Tibial artery (tissue), 4 donors: ENCODE measurements at regions not wholly inside any gene's neighbourhood (a gene's known extent, or its start where the extent isn't known, plus 50 kb on each side); places are given as distances from the start of the nearest gene placed in this dataset.

ENCODE experiments used
- DNase-seq, 2 donors: peaks; one replicate each; pipeline ENCODE4 v3.0.0-alpha.2; 2019
- H3K27ac ChIP-seq, 2 donors: fragments of 200-600 bp; sonication (generic) in 1 of 2; 1 replicate in 1 of 2; 2 replicates in 1 of 2; pipeline ENCODE4 v1.5.1; 2018 to 2019; ENCODE audit warnings: mild to moderate bottlenecking in 1 of 2
- H3K27me3 ChIP-seq, 2 donors: fragments of 200-600 bp; sonication (generic) in 1 of 2; one replicate each; pipeline versions ENCODE4 v1.5.1 to v1.6.0; 2016 to 2019
- H3K36me3 ChIP-seq, 3 donors: fragments of 200-600 bp; sonication (generic) in 2 of 3; one replicate each; pipeline ENCODE4 v1.5.1; 2016 to 2019; ENCODE audit warnings: mild to moderate bottlenecking in 2 of 3
- H3K4me1 ChIP-seq, 4 donors: fragments of 200-600 bp; sonication (generic) in 2 of 4; 1 replicate in 3 of 4; 2 replicates in 1 of 4; pipeline ENCODE4 v1.5.1; 2016 to 2019
- H3K4me3 ChIP-seq, 2 donors: fragments of 200-600 bp; sonication (generic) in 1 of 2; 1 replicate in 1 of 2; 2 replicates in 1 of 2; pipeline ENCODE4 v1.5.1; 2018 to 2019; ENCODE audit warnings: mild to moderate bottlenecking in 2 of 2
- H3K9me3 ChIP-seq, 3 donors: fragments of 200-600 bp; sonication (generic) in 1 of 3; one replicate each; pipeline ENCODE4 v1.5.1; 2016 to 2019
- intact Hi-C: fragments of 100-400 bp; cut with DNase I; formaldehyde crosslinking; loops from one replicate; pipeline ENCODE4 v1.15.0; 2023; ENCODE audit warnings: low total_unique reads
- TF ChIP-seq, protein P1 (sequence below), 2 experiments: fragments of 200-600 bp in 1 of 2; fragments of 450-650 bp in 1 of 2; IDR thresholded peaks; one replicate each; pipeline ENCODE4 v1.5.1; 2017 to 2019; ENCODE audit warnings: antibody characterized with exemption in 2 of 2, mild to moderate bottlenecking in 1 of 2, moderate library complexity in 1 of 2

DNA sequence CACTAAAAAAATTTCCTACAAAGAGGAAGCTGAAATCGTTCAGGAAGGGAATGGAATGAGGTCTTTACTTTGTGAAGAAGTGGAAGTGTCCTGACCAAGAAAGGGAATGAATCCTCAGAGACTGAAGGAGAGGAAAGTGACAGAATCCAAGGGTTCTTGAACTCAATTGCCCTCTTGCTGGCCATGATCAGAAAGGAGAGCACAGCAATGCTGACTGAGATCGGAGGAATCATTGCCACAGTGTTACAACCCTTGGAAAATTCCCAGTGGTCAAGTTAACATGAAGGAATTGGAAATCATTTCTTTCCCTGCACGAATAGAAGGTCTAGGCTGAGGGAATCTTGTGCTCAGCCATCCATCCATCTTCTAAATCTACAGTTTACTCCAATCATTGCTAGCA lies 190.0 kb upstream of the NEIL3 start:
- DNase-seq, result no peak
- TF ChIP-seq, protein P1, sequence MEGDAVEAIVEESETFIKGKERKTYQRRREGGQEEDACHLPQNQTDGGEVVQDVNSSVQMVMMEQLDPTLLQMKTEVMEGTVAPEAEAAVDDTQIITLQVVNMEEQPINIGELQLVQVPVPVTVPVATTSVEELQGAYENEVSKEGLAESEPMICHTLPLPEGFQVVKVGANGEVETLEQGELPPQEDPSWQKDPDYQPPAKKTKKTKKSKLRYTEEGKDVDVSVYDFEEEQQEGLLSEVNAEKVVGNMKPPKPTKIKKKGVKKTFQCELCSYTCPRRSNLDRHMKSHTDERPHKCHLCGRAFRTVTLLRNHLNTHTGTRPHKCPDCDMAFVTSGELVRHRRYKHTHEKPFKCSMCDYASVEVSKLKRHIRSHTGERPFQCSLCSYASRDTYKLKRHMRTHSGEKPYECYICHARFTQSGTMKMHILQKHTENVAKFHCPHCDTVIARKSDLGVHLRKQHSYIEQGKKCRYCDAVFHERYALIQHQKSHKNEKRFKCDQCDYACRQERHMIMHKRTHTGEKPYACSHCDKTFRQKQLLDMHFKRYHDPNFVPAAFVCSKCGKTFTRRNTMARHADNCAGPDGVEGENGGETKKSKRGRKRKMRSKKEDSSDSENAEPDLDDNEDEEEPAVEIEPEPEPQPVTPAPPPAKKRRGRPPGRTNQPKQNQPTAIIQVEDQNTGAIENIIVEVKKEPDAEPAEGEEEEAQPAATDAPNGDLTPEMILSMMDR (IDR thresholded peaks at IDR 0.05), result no peak
- Histone ChIP-seq H3K4me3 (no peak overlapping the region), H3K27ac (no peak overlapping the region), H3K27me3 (no peaks in the 10 kb centered on the region), H3K9me3 (no peaks in the 10 kb centered on the region), H3K4me1 (peaks cover 0 to 6% (median 2%) of the 10 kb centered on the region in 4 donors), H3K36me3 (no peaks in the 10 kb centered on the region)
- intact Hi-C loops, result no loop called here

DNA sequence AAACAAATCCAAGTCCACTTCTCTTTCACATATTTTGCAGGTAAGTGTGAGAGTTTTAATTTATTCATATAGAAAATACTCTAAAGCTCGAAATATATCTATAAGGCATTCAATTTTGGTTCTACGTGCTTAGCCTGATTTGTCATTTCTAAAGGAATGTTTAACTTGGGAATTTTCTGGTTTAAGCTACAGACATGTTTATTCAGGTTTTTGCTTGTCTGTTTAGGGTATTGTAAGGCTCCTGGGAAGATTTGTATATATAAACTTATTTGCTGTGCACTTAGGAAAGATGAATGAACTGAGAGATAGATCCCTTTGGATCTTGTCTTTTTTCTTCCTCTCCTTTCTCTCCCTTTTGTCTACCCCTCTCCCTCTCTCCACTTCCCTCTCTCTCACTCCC lies 185.9 kb upstream of the NEIL3 start:
- Histone ChIP-seq H3K4me3 (no peak overlapping the region), H3K4me1 (peaks cover 0 to 4% (median 1%) of the 10 kb centered on the region in 4 donors), H3K27me3 (no peaks in the 10 kb centered on the region), H3K27ac (no peak overlapping the region), H3K9me3 (no peaks in the 10 kb centered on the region), H3K36me3 (no peaks in the 10 kb centered on the region)
- TF ChIP-seq, protein P1 (IDR thresholded peaks at IDR 0.05), result no peak
- DNase-seq, result no peak
- intact Hi-C loops, result no loop called here

DNA sequence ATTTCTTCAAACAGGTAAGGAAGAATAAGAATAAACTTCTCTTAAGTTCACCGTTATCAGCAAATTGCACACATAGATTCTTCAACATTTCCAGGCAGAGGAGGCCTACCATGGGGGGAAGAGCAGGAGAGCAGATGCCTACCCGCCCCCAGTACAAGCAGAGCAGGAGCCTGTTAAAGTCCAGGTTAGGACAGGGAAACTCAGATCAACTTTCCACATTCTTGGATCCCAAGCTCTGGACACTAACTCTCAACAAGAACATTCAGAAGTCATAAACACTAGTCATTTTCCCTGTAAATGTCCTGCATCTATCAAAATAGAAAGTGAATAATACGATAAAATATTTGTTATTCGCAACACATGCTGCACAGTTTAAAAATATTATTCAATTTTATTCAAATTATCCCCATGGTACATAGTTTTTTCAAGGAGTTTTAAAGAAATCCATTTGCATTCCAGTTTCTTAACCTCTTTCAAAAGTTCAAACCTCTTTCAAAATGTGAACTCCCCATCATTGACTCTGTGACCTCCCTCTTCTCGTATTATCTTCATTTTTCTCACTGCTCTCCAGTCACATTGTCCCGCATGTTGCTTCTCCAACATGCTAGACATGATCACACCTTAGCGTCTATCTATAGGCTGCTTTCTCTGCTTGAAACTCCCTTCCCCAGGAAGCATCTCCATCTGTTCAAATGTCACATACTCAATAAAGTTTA lies 185.2 kb upstream of the NEIL3 start:
- H3K27me3 ChIP-seq, result no peaks in the 10 kb centered on the region
- TF ChIP-seq, protein P1 (IDR thresholded peaks at IDR 0.05), result no peak
- H3K36me3 ChIP-seq, result no peaks in the 10 kb centered on the region
- H3K4me3 ChIP-seq, result no peak overlapping the region
- H3K9me3 ChIP-seq, result no peaks in the 10 kb centered on the region
- no peak for DNase-seq
- H3K4me1 ChIP-seq, result peaks cover 0 to 1% (median 0%) of the 10 kb centered on the region in 4 donors
- H3K27ac ChIP-seq, result no peak overlapping the region
- intact Hi-C loops, result no loop called here

DNA sequence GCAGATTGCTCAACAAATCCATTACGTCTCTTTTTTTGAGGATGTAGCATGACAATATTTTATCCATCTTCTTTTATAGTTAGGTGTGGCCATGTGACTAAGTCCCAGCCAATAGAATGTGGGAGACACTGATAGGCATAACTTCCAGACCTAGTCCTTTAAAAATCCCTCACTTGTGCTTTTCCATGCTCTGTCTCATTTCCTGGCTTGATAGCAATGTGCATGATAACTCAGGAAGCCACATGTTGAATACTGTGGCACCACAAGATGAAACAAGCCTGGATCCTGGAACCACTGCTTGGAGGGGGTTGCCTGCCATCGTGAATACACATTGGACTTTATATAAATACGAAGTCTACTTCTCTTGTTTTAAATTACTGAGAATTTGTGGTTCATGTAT lies 184.0 kb upstream of the NEIL3 start:
- intact Hi-C loops, result no loop called here
- DNase-seq, result no peak
- Histone ChIP-seq H3K27ac (no peak overlapping the region), H3K36me3 (no peaks in the 10 kb centered on the region), H3K27me3 (no peaks in the 10 kb centered on the region), H3K4me3 (no peak overlapping the region), H3K4me1 (no peaks in the 10 kb centered on the region), H3K9me3 (peaks cover 0 to 9% (median 0%) of the 10 kb centered on the region in 3 donors)
- TF ChIP-seq, protein P1 (IDR thresholded peaks at IDR 0.05), result no peak

DNA sequence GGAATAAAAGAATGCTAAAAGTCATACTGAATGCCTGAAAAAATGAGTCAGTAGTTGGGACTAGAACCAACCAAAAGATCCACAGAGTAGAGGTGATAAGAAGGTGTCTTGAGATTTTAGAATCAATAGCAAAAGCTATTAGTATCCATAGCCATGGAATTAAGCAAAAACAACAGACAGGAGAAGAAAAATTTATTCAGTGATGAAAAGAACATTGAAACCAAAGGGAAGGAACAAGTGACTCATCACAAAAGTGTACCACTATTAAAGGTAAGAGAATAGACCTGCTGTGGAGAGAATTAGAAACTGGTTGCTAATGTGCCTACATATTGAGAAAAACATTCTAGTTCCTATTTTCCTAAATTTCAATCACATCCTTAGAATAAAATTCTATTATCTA lies 182.0 kb upstream of the NEIL3 start:
- peaks cover 0 to 11% (median 0%) of the 10 kb centered on the region in 3 donors for H3K9me3 ChIP-seq
- H3K27ac ChIP-seq, result no peak overlapping the region
- intact Hi-C loops, result no loop called here
- no peaks in the 10 kb centered on the region for H3K4me1 ChIP-seq
- DNase-seq, result no peak
- no peak overlapping the region for H3K4me3 ChIP-seq
- H3K27me3 ChIP-seq, result no peaks in the 10 kb centered on the region
- TF ChIP-seq, protein P1 (IDR thresholded peaks at IDR 0.05), result no peak
- H3K36me3 ChIP-seq, result no peaks in the 10 kb centered on the region
